ENCODE measurements at regions not wholly inside any gene's neighbourhood (a gene's known extent, or its start where the extent isn't known, plus 50 kb on each side); places are given as distances from the start of the nearest gene placed in this dataset.

- DNase-seq (ENCODE audit: low spot score) = no peak
Measured at GRCh38 chr10:131802996-131803395, 97.8 kb upstream of the PPP2R2D start.

GRCh38 chr10:131803860-131804425, 96.9 kb upstream of the PPP2R2D start:
- DNase-seq (ENCODE audit: low spot score) = no peak

- DNase-seq (ENCODE audit: low spot score) = no peak
Measured at GRCh38 chr10:131804551-131805295, 96.1 kb upstream of the PPP2R2D start.

GRCh38 chr10:131805696-131806095, 95.1 kb upstream of the PPP2R2D start:
- no peak for DNase-seq (ENCODE audit: low spot score)

GRCh38 chr10:131806146-131806545, 94.7 kb upstream of the PPP2R2D start:
- DNase-seq (ENCODE audit: low spot score) = no peak

GRCh38 chr10:131806646-131807317, 94.0 kb upstream of the PPP2R2D start:
- no peak for DNase-seq (ENCODE audit: low spot score)

- DNase-seq (ENCODE audit: low spot score) = no peak
Measured at GRCh38 chr10:131808370-131808930, 92.4 kb upstream of the PPP2R2D start.

- no peak for DNase-seq (ENCODE audit: low spot score)
Measured at GRCh38 chr10:131810036-131810804, 90.6 kb upstream of the PPP2R2D start.

GRCh38 chr10:131810805-131811629, 89.8 kb upstream of the PPP2R2D start:
- no peak for DNase-seq (ENCODE audit: low spot score)

GRCh38 chr10:131811630-131812403, 89.0 kb upstream of the PPP2R2D start:
- no peak for DNase-seq (ENCODE audit: low spot score)

- no peak for DNase-seq (ENCODE audit: low spot score)
Measured at GRCh38 chr10:131812736-131813604, 87.8 kb upstream of the PPP2R2D start.

- DNase-seq (ENCODE audit: low spot score) = no peak
Measured at GRCh38 chr10:131814567-131815265, 86.1 kb upstream of the PPP2R2D start.

GRCh38 chr10:131815266-131816156, 85.3 kb upstream of the PPP2R2D start:
- DNase-seq (ENCODE audit: low spot score) = no peak

- no peak for DNase-seq (ENCODE audit: low spot score)
Measured at GRCh38 chr10:131816157-131816775, 84.5 kb upstream of the PPP2R2D start.

- no peak for DNase-seq (ENCODE audit: low spot score)
Measured at GRCh38 chr10:131816941-131817700, 83.7 kb upstream of the PPP2R2D start.

GRCh38 chr10:131817866-131818509, 82.8 kb upstream of the PPP2R2D start:
- DNase-seq (ENCODE audit: low spot score) = no peak

Data from iPS-NIHi11 (cell line).